ENCODE measurements at regions not wholly inside any gene's neighbourhood (a gene's known extent, or its start where the extent isn't known, plus 50 kb on each side); places are given as distances from the start of the nearest gene placed in this dataset.
"Not testable (repeated sequence)": the region's sequence is repeated elsewhere in the genome, so short reads cannot be mapped to it uniquely, and the experiment has no call there.

GRCh38 chr1:78250201-78250600 lies 204.4 kb downstream of the GIPC2 start:
- Histone ChIP-seq H3K36me3 (ENCODE audit: control insufficient read depth, insufficient read depth, low read length) (no peaks in the 10 kb centered on the region), H3K4me1 (ENCODE audit: control insufficient read depth, insufficient read depth, low read length) (no peaks in the 10 kb centered on the region), H3K27ac (ENCODE audit: low read depth, low read length) (no peak overlapping the region), H3K9me3 (ENCODE audit: control insufficient read depth, insufficient read depth, low read depth, low read length) (no peaks in the 10 kb centered on the region), H3K27me3 (ENCODE audit: control insufficient read depth, insufficient read depth, low read length) (peaks cover 92% of the 10 kb centered on the region), H3K4me3 (ENCODE audit: low read depth, low read length) (no peak overlapping the region), H3K9ac (ENCODE audit: low read length) (no peak overlapping the region)

GRCh38 chr1:78254517-78254916 lies 208.8 kb downstream of the GIPC2 start:
- H3K4me3 ChIP-seq (ENCODE audit: low read depth, low read length) = no peak overlapping the region
- H3K4me1 ChIP-seq (ENCODE audit: control insufficient read depth, insufficient read depth, low read length) = no peaks in the 10 kb centered on the region
- no peaks in the 10 kb centered on the region for H3K9me3 ChIP-seq (ENCODE audit: control insufficient read depth, insufficient read depth, low read depth, low read length)
- H3K36me3 ChIP-seq (ENCODE audit: control insufficient read depth, insufficient read depth, low read length) = no peaks in the 10 kb centered on the region
- H3K27me3 ChIP-seq (ENCODE audit: control insufficient read depth, insufficient read depth, low read length) = peaks cover 100% of the 10 kb centered on the region
- no peak overlapping the region for H3K27ac ChIP-seq (ENCODE audit: low read depth, low read length)
- H3K9ac ChIP-seq (ENCODE audit: low read length) = no peak overlapping the region

- H3K27ac ChIP-seq (ENCODE audit: low read depth, low read length) = no peak overlapping the region
- H3K27me3 ChIP-seq (ENCODE audit: control insufficient read depth, insufficient read depth, low read length) = peaks cover 99% of the 10 kb centered on the region
These were observed 209.6 kb downstream of the GIPC2 start for GRCh38 chr1:78255383-78255782.

GRCh38 chr1:78255846-78256245 lies 210.1 kb downstream of the GIPC2 start:
- H3K27ac ChIP-seq (ENCODE audit: low read depth, low read length) = no peak overlapping the region
- H3K9ac ChIP-seq (ENCODE audit: low read length) = no peak overlapping the region
- no peak overlapping the region for H3K4me3 ChIP-seq (ENCODE audit: low read depth, low read length)

More at GRCh38 chr1:78255383-78255782, 209.6 kb downstream of the GIPC2 start:
- no peaks in the 10 kb centered on the region for H3K36me3 ChIP-seq (ENCODE audit: control insufficient read depth, insufficient read depth, low read length)
- H3K4me1 ChIP-seq (ENCODE audit: control insufficient read depth, insufficient read depth, low read length) = no peaks in the 10 kb centered on the region
- no peak overlapping the region for H3K4me3 ChIP-seq (ENCODE audit: low read depth, low read length)
- H3K9me3 ChIP-seq (ENCODE audit: control insufficient read depth, insufficient read depth, low read depth, low read length) = no peaks in the 10 kb centered on the region
- no peak overlapping the region for H3K9ac ChIP-seq (ENCODE audit: low read length)

GRCh38 chr1:78263459-78263858 lies 217.7 kb downstream of the GIPC2 start:
- Histone ChIP-seq H3K27me3 (ENCODE audit: control insufficient read depth, insufficient read depth, low read length) (peaks cover 56% of the 10 kb centered on the region), H3K27ac (ENCODE audit: low read depth, low read length) (no peak overlapping the region), H3K4me1 (ENCODE audit: control insufficient read depth, insufficient read depth, low read length) (no peaks in the 10 kb centered on the region), H3K4me3 (ENCODE audit: low read depth, low read length) (no peak overlapping the region), H3K36me3 (ENCODE audit: control insufficient read depth, insufficient read depth, low read length) (no peaks in the 10 kb centered on the region), H3K9ac (ENCODE audit: low read length) (no peak overlapping the region), H3K9me3 (ENCODE audit: control insufficient read depth, insufficient read depth, low read depth, low read length) (no peaks in the 10 kb centered on the region)

More at GRCh38 chr1:78255846-78256245, 210.1 kb downstream of the GIPC2 start:
- H3K9me3 ChIP-seq (ENCODE audit: control insufficient read depth, insufficient read depth, low read depth, low read length) = no peaks in the 10 kb centered on the region
- no peaks in the 10 kb centered on the region for H3K4me1 ChIP-seq (ENCODE audit: control insufficient read depth, insufficient read depth, low read length)
- H3K36me3 ChIP-seq (ENCODE audit: control insufficient read depth, insufficient read depth, low read length) = no peaks in the 10 kb centered on the region
- peaks cover 99% of the 10 kb centered on the region for H3K27me3 ChIP-seq (ENCODE audit: control insufficient read depth, insufficient read depth, low read length)

GRCh38 chr1:78263946-78264345 lies 218.2 kb downstream of the GIPC2 start:
- Histone ChIP-seq H3K4me1 (ENCODE audit: control insufficient read depth, insufficient read depth, low read length) (no peaks in the 10 kb centered on the region), H3K36me3 (ENCODE audit: control insufficient read depth, insufficient read depth, low read length) (no peaks in the 10 kb centered on the region), H3K9me3 (ENCODE audit: control insufficient read depth, insufficient read depth, low read depth, low read length) (no peaks in the 10 kb centered on the region), H3K27me3 (ENCODE audit: control insufficient read depth, insufficient read depth, low read length) (peaks cover 56% of the 10 kb centered on the region), H3K4me3 (ENCODE audit: low read depth, low read length) (no peak overlapping the region), H3K27ac (ENCODE audit: low read depth, low read length) (no peak overlapping the region), H3K9ac (ENCODE audit: low read length) (no peak overlapping the region)

- no peak overlapping the region for H3K4me3 ChIP-seq (ENCODE audit: low read depth, low read length)
- H3K9ac ChIP-seq (ENCODE audit: low read length) = no peak overlapping the region
- H3K36me3 ChIP-seq (ENCODE audit: control insufficient read depth, insufficient read depth, low read length) = no peaks in the 10 kb centered on the region
- H3K27me3 ChIP-seq (ENCODE audit: control insufficient read depth, insufficient read depth, low read length) = peaks cover 60% of the 10 kb centered on the region
- no peak overlapping the region for H3K27ac ChIP-seq (ENCODE audit: low read depth, low read length)
- no peaks in the 10 kb centered on the region for H3K4me1 ChIP-seq (ENCODE audit: control insufficient read depth, insufficient read depth, low read length)
- H3K9me3 ChIP-seq (ENCODE audit: control insufficient read depth, insufficient read depth, low read depth, low read length) = no peaks in the 10 kb centered on the region
These were observed 221.9 kb downstream of the GIPC2 start for GRCh38 chr1:78267513-78268218.

GRCh38 chr1:78269591-78269990 lies 221.2 kb upstream of the PTGFR start:
- H3K4me3 ChIP-seq (ENCODE audit: low read depth, low read length) = no peak overlapping the region
- H3K36me3 ChIP-seq (ENCODE audit: control insufficient read depth, insufficient read depth, low read length) = no peaks in the 10 kb centered on the region
- H3K4me1 ChIP-seq (ENCODE audit: control insufficient read depth, insufficient read depth, low read length) = no peaks in the 10 kb centered on the region
- no peak overlapping the region for H3K9ac ChIP-seq (ENCODE audit: low read length)
- no peak overlapping the region for H3K27ac ChIP-seq (ENCODE audit: low read depth, low read length)
- peaks cover 70% of the 10 kb centered on the region for H3K27me3 ChIP-seq (ENCODE audit: control insufficient read depth, insufficient read depth, low read length)
- no peaks in the 10 kb centered on the region for H3K9me3 ChIP-seq (ENCODE audit: control insufficient read depth, insufficient read depth, low read depth, low read length)

- peaks cover 77% of the 10 kb centered on the region for H3K27me3 ChIP-seq (ENCODE audit: control insufficient read depth, insufficient read depth, low read length)
- not testable (repeated sequence) for H3K4me3 ChIP-seq (ENCODE audit: low read depth, low read length); H3K27ac ChIP-seq (ENCODE audit: low read depth, low read length); H3K9me3 ChIP-seq (ENCODE audit: control insufficient read depth, insufficient read depth, low read depth, low read length); H3K4me1 ChIP-seq (ENCODE audit: control insufficient read depth, insufficient read depth, low read length); H3K36me3 ChIP-seq (ENCODE audit: control insufficient read depth, insufficient read depth, low read length); H3K9ac ChIP-seq (ENCODE audit: low read length)
These were observed 219.4 kb upstream of the PTGFR start for GRCh38 chr1:78271423-78271822.

GRCh38 chr1:78274814-78275213 lies 216.0 kb upstream of the PTGFR start:
- Histone ChIP-seq H3K27ac (ENCODE audit: low read depth, low read length) (no peak overlapping the region), H3K4me3 (ENCODE audit: low read depth, low read length) (no peak overlapping the region)

GRCh38 chr1:78275456-78275855 lies 215.3 kb upstream of the PTGFR start:
- Histone ChIP-seq H3K4me3 (ENCODE audit: low read depth, low read length) (no peak overlapping the region), H3K9me3 (ENCODE audit: control insufficient read depth, insufficient read depth, low read depth, low read length) (no peaks in the 10 kb centered on the region), H3K4me1 (ENCODE audit: control insufficient read depth, insufficient read depth, low read length) (no peaks in the 10 kb centered on the region), H3K27ac (ENCODE audit: low read depth, low read length) (no peak overlapping the region), H3K9ac (ENCODE audit: low read length) (no peak overlapping the region), H3K27me3 (ENCODE audit: control insufficient read depth, insufficient read depth, low read length) (peaks cover 70% of the 10 kb centered on the region), H3K36me3 (ENCODE audit: control insufficient read depth, insufficient read depth, low read length) (no peaks in the 10 kb centered on the region)

More at GRCh38 chr1:78274814-78275213, 216.0 kb upstream of the PTGFR start:
- Histone ChIP-seq H3K4me1 (ENCODE audit: control insufficient read depth, insufficient read depth, low read length) (no peaks in the 10 kb centered on the region), H3K9ac (ENCODE audit: low read length) (no peak overlapping the region), H3K27me3 (ENCODE audit: control insufficient read depth, insufficient read depth, low read length) (peaks cover 68% of the 10 kb centered on the region), H3K36me3 (ENCODE audit: control insufficient read depth, insufficient read depth, low read length) (no peaks in the 10 kb centered on the region), H3K9me3 (ENCODE audit: control insufficient read depth, insufficient read depth, low read depth, low read length) (no peaks in the 10 kb centered on the region)
